Vagina (tissue), 2 donors: ENCODE measurements at regions not wholly inside any gene's neighbourhood (a gene's known extent, or its start where the extent isn't known, plus 50 kb on each side); places are given as distances from the start of the nearest gene placed in this dataset.

Experiments
- DNase-seq, 2 donors: peaks; one replicate each; pipeline ENCODE4 v3.0.0-alpha.2; 2017; ENCODE audit errors: extremely low spot score in 2 of 2
- H3K27ac ChIP-seq: fragments of 200-600 bp; sonication (generic); one replicate; pipeline ENCODE4 v1.5.1; 2019
- H3K27me3 ChIP-seq: fragments of 200-600 bp; sonication (generic); one replicate; pipeline ENCODE4 v1.5.1; 2019
- H3K36me3 ChIP-seq, 2 donors: fragments of 200-600 bp; sonication (generic); one replicate each; pipeline ENCODE4 v1.5.1; 2017 to 2019
- H3K4me1 ChIP-seq: fragments of 200-600 bp; sonication (generic); one replicate; pipeline ENCODE4 v1.5.1; 2019
- H3K4me3 ChIP-seq, 2 donors: fragments of 200-600 bp; sonication (generic); 1 replicate in 1 of 2; 2 replicates in 1 of 2; pipeline ENCODE4 v1.5.1; 2016 to 2019
- H3K9me3 ChIP-seq: fragments of 200-600 bp; sonication (generic); one replicate; pipeline ENCODE4 v1.5.1; 2019
- CTCF ChIP-seq, 3 experiments: fragments of 450-650 bp in 2 of 3; fragments of 200-600 bp in 1 of 3; sonication (generic) in 1 of 3; IDR thresholded peaks; one replicate each; pipeline ENCODE4 v1.5.1; 2017 to 2019; ENCODE audit warnings: antibody characterized with exemption in 3 of 3, mild to moderate bottlenecking in 2 of 3, moderate library complexity in 2 of 3
- POLR2A ChIP-seq, 2 donors: fragments of 450-650 bp; IDR thresholded peaks; one replicate each; pipeline ENCODE4 v1.6.1; 2017; ENCODE audit warnings: antibody characterized with exemption in 2 of 2, mild to moderate bottlenecking in 2 of 2, moderate library complexity in 2 of 2
- POLR2AphosphoS5 ChIP-seq, 2 donors: sonication (generic); formaldehyde crosslinking; IDR thresholded peaks; one replicate each; pipeline ENCODE4 v1.9.0; 2017; ENCODE audit warnings: antibody characterized with exemption in 2 of 2, mild to moderate bottlenecking in 2 of 2, low read depth in 1 of 2; ENCODE audit not compliant: insufficient read depth in 1 of 2
- intact Hi-C: fragments of 100-400 bp; cut with DNase I; formaldehyde crosslinking; loops from one replicate; pipeline ENCODE4 v1.15.1; 2023

- Histone ChIP-seq H3K36me3 (no peaks in the 10 kb centered on the region), H3K9me3 (no peaks in the 10 kb centered on the region), H3K4me1 (no peaks in the 10 kb centered on the region), H3K27ac (no peak overlapping the region), H3K27me3 (no peaks in the 10 kb centered on the region), H3K4me3 (no peak overlapping the region)
- no peak for DNase-seq
- TF ChIP-seq CTCF (IDR thresholded peaks at IDR 0.05) (no peak), POLR2AphosphoS5 (IDR thresholded peaks at IDR 0.05; ENCODE audit: insufficient read depth in 1 of 2, low read depth in 1 of 2) (no peak), POLR2A (IDR thresholded peaks at IDR 0.05) (no peak)
- intact Hi-C loops = no loop called here
These were observed 230.4 kb upstream of the PLD5 start for GRCh38 chr1:242754926-242755325.

GRCh38 chr1:242754125-242754524 lies 229.6 kb upstream of the PLD5 start:
- no peak overlapping the region for H3K27ac ChIP-seq
- H3K4me1 ChIP-seq = no peaks in the 10 kb centered on the region
- H3K4me3 ChIP-seq = no peak overlapping the region
- DNase-seq = no peak
- H3K36me3 ChIP-seq = no peaks in the 10 kb centered on the region
- intact Hi-C loops = no loop called here
- H3K27me3 ChIP-seq = no peaks in the 10 kb centered on the region
- no peaks in the 10 kb centered on the region for H3K9me3 ChIP-seq
- TF ChIP-seq POLR2A (IDR thresholded peaks at IDR 0.05) (no peak), POLR2AphosphoS5 (IDR thresholded peaks at IDR 0.05; ENCODE audit: insufficient read depth in 1 of 2, low read depth in 1 of 2) (no peak), CTCF (IDR thresholded peaks at IDR 0.05) (no peak)

- Histone ChIP-seq H3K27me3 (no peaks in the 10 kb centered on the region), H3K9me3 (no peaks in the 10 kb centered on the region), H3K4me3 (no peak overlapping the region), H3K36me3 (no peaks in the 10 kb centered on the region), H3K27ac (no peak overlapping the region), H3K4me1 (no peaks in the 10 kb centered on the region)
- intact Hi-C loops = no loop called here
- TF ChIP-seq POLR2AphosphoS5 (IDR thresholded peaks at IDR 0.05; ENCODE audit: insufficient read depth in 1 of 2, low read depth in 1 of 2) (no peak), POLR2A (IDR thresholded peaks at IDR 0.05) (no peak), CTCF (IDR thresholded peaks at IDR 0.05) (no peak)
- DNase-seq = no peak
These were observed 222.7 kb upstream of the PLD5 start for GRCh38 chr1:242747233-242747632.

- Histone ChIP-seq H3K36me3 (no peaks in the 10 kb centered on the region), H3K4me1 (no peaks in the 10 kb centered on the region), H3K27me3 (no peaks in the 10 kb centered on the region), H3K9me3 (no peaks in the 10 kb centered on the region), H3K4me3 (no peak overlapping the region), H3K27ac (no peak overlapping the region)
- no peak for DNase-seq
- no peak for TF ChIP-seq POLR2A (IDR thresholded peaks at IDR 0.05)
- TF ChIP-seq POLR2AphosphoS5 (IDR thresholded peaks at IDR 0.05; ENCODE audit: insufficient read depth in 1 of 2, low read depth in 1 of 2) = no peak
- TF ChIP-seq CTCF (IDR thresholded peaks at IDR 0.05) = no peak
- intact Hi-C loops = no loop called here
These were observed 220.6 kb upstream of the PLD5 start for GRCh38 chr1:242745079-242745478.

GRCh38 chr1:242743983-242744780 lies 219.7 kb upstream of the PLD5 start:
- Histone ChIP-seq H3K4me3 (no peak overlapping the region), H3K4me1 (no peaks in the 10 kb centered on the region), H3K27ac (no peak overlapping the region), H3K27me3 (no peaks in the 10 kb centered on the region), H3K9me3 (no peaks in the 10 kb centered on the region), H3K36me3 (no peaks in the 10 kb centered on the region)
- TF ChIP-seq CTCF (IDR thresholded peaks at IDR 0.05) (no peak), POLR2A (IDR thresholded peaks at IDR 0.05) (no peak), POLR2AphosphoS5 (IDR thresholded peaks at IDR 0.05; ENCODE audit: insufficient read depth in 1 of 2, low read depth in 1 of 2) (no peak)
- intact Hi-C loops = no loop called here
- no peak for DNase-seq
